DMS53 treated with DMSO at 0.1 percent for 48 hours (cell line): ENCODE measurements at regions not wholly inside any gene's neighbourhood (a gene's known extent, or its start where the extent isn't known, plus 50 kb on each side); places are given as distances from the start of the nearest gene placed in this dataset.
"Not testable (repeated sequence)": the region's sequence is repeated elsewhere in the genome, so short reads cannot be mapped to it uniquely, and the experiment has no call there.

Experiments used
- DNase-seq: peaks from one replicate; lab custom pipeline; 2025; ENCODE audit not compliant: unreplicated experiment; lab: John Stamatoyannopoulos, UW

GRCh38 chrX:13518126-13518525, 51.3 kb upstream of the EGFL6 start:
- DNase-seq = no peak

- no peak for DNase-seq
These were observed 54.0 kb upstream of the EGFL6 start for GRCh38 chrX:13515211-13515930.

GRCh38 chrX:13511944-13512330, 57.5 kb upstream of the EGFL6 start:
- no peak for DNase-seq

- DNase-seq = no peak
These were observed 58.0 kb upstream of the EGFL6 start for GRCh38 chrX:13511241-13511943.

GRCh38 chrX:13507893-13508292, 61.5 kb upstream of the EGFL6 start:
- DNase-seq = no peak

GRCh38 chrX:13506574-13506973, 62.8 kb upstream of the EGFL6 start:
- DNase-seq = peak; percentile 8

- DNase-seq = no peak
These were observed 66.8 kb upstream of the EGFL6 start for GRCh38 chrX:13502590-13502989.

GRCh38 chrX:13499736-13500135, 69.7 kb upstream of the EGFL6 start:
- DNase-seq = no peak

GRCh38 chrX:13498238-13498637, 71.2 kb upstream of the EGFL6 start:
- DNase-seq = no peak

- DNase-seq = no peak
These were observed 74.2 kb upstream of the EGFL6 start for GRCh38 chrX:13495232-13495631.

GRCh38 chrX:13494562-13494961, 74.8 kb upstream of the EGFL6 start:
- no peak for DNase-seq

- no peak for DNase-seq
These were observed 75.7 kb upstream of the EGFL6 start for GRCh38 chrX:13493659-13494058.

GRCh38 chrX:13492286-13492685, 77.1 kb upstream of the EGFL6 start:
- DNase-seq = no peak

GRCh38 chrX:13491061-13491460, 78.3 kb upstream of the EGFL6 start:
- DNase-seq = no peak

GRCh38 chrX:13489454-13489853, 79.9 kb upstream of the EGFL6 start:
- DNase-seq = no peak

GRCh38 chrX:13487731-13488505, 81.5 kb upstream of the EGFL6 start:
- peak; percentile 1 for DNase-seq

GRCh38 chrX:13485167-13485566, 84.2 kb upstream of the EGFL6 start:
- no peak for DNase-seq

GRCh38 chrX:13483773-13484172, 85.6 kb upstream of the EGFL6 start:
- no peak for DNase-seq

GRCh38 chrX:13482746-13483541, 86.5 kb upstream of the EGFL6 start:
- DNase-seq = no peak

- DNase-seq = not testable (repeated sequence)
These were observed 88.6 kb upstream of the EGFL6 start for GRCh38 chrX:13480780-13481179.

- DNase-seq = no peak
These were observed 90.0 kb upstream of the EGFL6 start for GRCh38 chrX:13479452-13479813.
